HG03103 (cell line): ENCODE measurements at regions not wholly inside any gene's neighbourhood (a gene's known extent, or its start where the extent isn't known, plus 50 kb on each side); places are given as distances from the start of the nearest gene placed in this dataset.

ENCODE experiments used
- ATAC-seq: cut with Tn5 transposase; IDR thresholded peaks from one replicate; pipeline ENCODE4 v1.9.1; 2021; ENCODE audit warnings: low read depth; ENCODE audit not compliant: unreplicated experiment

DNA sequence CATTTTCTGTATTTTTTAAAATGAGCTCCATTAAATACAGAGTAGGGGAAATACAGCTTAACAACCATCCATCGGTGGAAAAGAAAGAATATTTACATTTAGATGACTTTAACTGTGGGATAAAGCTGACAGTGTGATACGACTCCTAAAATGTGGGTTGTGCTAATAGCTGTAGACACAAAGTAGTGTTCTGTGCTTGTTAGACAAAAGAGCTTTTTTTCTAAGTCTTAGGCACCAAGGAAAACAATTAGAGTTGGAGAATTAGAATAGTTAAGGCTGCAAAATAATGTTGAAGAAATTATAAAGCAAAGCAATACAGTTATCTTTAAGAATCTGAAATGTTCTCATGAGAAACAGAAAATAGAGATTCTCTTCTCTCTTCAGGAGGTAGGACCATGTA lies 307.7 kb upstream of the KIRREL3 start:
- ATAC-seq = no peak

DNA sequence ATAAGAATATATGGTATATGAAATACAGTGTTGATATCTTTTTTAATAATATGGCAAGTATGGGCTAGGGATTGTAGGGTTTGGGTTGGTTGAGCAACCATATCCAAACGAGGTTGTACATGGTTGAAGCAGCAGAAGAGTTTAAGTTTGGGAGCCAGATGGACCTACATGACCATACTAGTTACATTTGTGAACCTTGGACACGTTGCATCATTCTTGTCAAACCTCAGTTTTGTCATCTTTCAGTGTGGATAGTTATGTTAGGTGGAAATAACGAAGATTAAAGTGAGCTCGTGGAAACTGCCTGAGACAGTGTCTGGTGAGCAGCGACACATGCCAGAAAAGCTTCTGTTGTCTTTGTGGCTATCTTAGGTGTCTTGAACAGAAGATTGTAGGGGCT lies 307.1 kb upstream of the KIRREL3 start:
- ATAC-seq = no peak

DNA sequence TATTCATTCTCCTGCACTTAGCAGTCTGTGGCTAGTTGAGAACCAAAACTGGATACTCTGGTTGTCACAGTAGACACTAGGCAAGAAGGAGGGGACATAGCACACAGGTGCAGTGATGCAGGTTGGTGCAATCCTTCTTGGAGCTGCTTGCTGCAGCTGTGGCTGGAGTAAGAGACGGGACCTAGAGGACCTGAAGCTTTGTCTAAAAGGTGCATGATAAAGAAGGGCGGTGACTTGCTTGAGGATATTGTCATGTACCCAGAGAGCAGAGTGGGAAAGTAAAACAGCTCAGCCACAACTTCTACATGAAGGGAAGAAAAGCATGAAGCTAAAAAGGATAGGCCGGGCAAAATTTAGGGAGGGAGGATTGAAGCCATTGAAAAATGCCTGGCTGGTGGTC lies 304.1 kb upstream of the KIRREL3 start:
- no peak for ATAC-seq

DNA sequence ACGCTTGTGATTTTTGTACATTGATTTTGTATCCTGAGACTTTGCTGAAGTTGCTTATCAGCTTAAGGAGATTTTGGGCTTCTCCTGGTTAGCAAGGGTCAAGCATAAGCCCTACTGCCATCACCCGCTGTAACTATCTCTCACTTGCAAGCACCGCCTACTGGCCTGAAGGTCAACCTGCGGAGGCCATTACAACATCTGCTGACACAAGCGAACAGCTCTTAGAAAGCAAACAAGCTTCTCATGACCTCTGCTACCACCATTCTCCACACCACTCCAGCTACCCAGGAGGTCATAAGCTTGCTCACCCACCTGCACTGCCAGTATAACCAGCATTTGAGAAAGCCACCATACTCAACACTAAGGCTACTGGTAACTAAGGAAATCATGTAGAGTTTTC lies 288.4 kb upstream of the KIRREL3 start:
- ATAC-seq = no peak

DNA sequence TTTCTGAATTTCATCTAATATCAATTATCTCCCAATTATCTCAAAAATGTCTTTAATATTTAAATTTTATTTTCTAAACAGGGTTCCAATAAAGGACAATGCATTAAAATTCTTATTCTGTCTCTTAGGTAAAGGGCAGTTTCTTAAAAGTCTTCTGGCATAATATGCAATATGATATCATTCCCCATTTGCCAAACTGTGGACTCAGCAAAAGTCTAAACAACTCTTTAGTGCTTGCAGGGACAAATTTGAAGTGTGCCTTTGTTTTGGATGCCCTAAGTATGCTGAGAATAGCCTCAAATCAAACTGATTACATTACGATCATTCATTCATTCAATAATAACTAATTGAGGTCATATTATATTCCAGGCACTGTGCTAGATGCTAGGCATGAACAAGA lies 281.0 kb upstream of the KIRREL3 start:
- ATAC-seq = no peak

DNA sequence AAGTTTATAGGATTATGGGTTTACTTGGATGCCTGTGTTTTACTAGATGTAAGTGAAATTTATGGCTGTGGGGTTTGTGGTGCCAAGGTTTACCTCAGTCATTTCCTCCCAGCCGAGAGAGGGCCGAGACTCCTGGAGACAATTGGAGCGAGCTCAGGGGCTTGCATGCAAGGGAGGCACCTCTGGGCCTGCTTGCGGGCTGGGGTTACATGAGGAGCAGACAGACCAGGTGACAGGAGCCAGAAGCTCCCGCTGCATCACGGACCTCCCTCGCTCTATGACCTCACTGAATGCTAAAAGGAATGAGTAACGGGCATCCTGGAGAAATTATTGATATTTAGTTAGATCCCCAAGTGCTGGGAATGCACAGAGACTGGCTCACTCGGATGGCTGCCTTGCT lies 275.2 kb upstream of the KIRREL3 start:
- no peak for ATAC-seq

DNA sequence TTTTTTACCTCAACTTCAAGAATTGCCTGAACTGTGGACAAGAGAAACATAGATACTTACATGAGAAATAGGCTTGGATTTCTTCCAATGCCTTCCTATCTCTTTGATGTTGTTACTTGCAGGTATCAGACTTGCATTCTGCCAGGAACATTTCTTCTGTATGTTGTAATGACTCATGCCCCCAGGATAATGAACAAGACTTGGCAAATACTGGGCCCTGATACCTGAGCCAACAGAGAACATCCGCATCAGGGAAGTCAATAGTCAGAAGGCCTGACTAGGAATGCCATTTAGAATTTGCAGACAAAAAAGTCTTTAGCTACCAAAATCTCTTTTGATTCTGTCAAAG lies 273.7 kb upstream of the KIRREL3 start:
- ATAC-seq = no peak

DNA sequence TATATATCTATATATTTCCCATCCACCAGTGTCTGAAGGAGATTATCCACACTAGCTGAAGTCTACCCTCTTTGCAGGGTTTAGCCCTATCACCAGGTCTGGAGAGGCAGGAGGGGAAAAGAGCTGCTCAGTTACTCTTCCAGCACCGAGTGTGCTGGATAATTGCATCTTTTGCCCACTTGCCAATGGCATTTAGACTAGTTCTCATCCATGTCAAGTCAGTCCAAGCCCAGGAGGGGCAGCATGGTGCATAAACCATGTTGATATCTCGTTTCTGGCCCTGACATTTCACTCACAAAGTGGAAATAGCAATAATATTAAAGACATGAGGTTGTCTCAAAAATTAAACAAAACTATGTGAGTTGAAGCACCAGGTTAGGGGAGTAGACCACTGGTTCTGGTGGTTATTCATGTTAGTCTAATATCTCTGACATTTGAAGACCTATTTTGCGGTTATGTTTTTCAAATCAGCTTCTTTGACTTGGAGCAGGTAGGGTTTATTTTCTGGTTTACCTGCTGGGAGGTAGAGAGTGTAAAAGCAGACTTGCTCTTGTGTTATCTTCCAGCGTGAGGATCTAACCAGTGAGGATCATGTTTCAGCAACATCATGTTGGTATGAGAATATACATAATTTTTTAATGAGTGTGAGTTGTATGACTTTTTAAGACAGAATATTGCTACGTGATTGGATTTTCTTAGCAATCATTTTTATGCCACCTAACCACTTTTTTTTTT lies 273.2 kb upstream of the KIRREL3 start:
- no peak for ATAC-seq

DNA sequence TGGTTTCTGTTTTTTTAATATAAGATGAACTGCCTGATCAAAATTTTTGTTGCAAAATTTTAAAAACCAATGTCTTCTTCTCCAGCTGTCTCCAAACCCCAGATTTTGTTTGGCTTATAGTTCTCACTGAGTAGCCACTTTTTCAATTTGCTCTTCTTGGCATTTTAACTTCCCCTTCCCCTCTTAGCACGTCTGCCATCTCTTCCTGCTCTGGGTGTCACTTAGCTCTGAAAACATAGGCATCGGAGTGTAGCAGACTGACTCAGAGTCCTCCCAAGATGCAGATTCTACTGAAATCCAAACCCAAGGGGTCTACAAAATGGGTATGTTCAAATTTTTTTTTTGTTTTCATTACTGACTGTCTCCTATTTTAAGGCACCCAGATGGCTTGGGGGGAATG lies 270.3 kb upstream of the KIRREL3 start:
- ATAC-seq = no peak

DNA sequence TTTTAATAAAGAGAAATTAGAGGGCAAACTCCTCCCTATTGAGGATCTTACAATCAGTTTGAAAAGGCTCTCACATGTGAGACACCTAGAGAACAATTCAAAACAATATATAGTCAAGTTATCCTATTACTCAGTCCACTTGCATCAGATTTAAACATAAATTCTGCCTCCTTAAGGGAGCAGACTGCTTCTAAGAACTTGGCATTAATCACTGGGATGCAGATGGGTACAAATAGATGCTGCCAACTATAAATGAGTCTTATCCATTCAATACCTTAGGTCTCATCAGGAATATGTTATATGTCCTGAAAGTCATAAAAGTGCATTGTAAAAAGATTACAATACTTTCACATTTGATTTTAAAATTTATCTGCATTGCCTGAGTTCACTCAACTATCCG lies 269.3 kb upstream of the KIRREL3 start:
- no peak for ATAC-seq

DNA sequence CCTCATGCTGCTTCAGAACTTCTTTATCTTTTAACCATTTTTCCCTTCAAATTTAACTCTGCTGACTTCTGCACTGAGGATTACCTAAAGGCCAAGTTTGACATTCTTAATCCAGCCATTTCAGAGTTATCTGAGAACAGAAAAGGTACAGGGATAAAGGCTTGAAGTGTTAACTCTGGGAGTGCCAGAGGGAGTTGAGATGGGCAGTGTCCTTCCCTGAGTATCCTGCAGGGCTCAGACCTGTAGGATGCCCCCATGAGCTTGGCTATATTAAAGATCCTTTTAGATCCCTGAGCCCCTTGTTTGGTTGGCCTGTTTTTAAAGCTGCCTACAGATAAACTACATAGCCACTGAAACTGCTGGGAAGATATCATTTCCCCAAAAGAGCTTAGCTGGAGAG lies 268.4 kb upstream of the KIRREL3 start:
- ATAC-seq = no peak

DNA sequence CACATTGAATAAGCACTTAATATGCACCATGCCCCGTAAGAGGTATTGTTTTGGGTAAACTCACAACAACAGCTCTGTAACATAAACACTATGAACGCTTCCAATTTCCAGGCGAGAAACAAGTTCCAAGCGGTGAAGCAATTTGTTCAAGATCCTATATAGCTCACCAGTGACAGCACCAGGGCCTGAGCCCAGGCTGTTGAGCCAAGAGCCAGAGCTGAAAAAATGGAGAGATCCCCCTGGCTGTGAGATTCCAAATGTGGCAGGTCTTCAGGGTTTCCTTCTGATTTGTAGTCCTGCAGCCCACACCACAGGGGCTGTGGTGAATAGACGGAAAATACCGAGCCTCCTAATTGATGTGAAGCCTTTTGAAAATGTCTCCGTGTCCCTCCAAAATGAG lies 268.0 kb upstream of the KIRREL3 start:
- no peak for ATAC-seq

DNA sequence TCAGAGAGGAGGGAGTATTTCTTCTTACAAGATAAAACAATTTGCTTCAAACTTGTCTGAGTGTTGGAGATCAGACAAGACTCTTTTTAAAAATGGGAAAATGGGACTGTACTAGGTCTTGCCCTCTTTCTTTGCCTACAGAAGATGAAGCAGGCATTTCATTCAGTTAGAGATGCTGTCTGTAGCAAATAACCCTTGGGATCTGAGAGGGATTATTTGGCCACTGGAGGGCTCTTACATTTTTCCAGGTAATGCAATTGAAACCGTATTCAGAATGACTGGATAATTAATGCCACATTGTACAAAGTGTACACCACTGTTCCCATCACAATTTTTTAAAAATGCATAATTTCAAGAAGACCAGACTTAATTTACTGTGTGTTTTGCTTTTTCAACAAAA lies 258.5 kb upstream of the KIRREL3 start:
- no peak for ATAC-seq

DNA sequence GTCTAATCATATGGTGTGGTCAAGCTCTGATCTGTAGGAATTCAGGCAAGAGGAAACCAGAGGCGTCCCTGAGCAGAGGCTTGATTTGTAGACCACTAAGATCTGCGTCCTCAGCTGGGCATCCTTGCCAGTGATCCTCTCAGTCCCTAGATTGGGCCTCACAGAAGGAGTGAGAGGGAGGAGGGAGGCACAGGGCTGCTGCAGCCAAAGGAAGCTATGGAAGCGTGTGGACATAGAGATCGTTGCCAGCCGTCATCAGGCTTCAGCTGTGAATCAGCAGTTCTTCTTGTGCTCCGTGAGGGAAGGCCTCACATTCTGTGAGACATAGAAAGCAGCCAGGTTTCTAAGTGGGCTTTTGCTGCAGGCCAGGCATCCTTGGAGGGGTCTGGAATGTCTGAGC lies 254.6 kb upstream of the KIRREL3 start:
- ATAC-seq = no peak

DNA sequence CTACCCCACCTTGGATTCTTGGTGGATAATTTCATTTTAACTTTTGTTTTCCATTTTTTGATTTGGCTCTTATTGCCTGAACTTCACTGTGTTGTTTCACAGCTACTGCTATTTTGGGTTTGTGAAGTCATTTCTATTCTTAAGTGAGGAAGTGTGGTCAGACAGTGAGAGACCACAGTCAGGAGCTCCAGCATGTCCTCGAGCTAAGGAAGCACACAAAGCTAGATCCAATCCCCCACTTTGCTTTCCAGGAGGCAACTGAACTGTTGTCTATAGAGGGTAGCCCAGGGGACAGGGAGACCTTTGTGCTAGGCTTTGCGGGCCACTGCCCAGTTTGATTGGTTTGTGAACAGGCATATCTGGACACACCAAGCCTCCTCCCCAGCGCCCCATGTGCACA lies 251.8 kb upstream of the KIRREL3 start:
- ATAC-seq = peak; percentile 57

DNA sequence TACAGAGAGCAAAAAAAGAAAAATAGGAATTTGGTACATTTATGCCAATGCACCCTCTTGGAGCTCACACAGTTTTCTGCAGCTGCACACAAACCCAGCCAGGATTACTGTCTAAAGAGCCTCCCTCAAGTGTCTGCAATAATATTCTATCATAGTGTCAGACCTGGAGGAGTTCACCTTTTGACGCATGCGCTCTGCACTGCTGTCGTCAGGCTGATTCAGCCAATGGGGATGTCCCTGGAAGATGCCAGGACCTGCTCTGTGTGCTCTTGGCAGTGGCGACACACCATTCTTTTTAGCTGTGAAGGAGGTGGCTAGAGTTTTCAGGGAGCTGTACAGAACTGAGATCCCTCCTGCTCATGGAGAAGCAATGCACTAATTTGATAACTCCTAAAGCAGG lies 249.0 kb upstream of the KIRREL3 start:
- no peak for ATAC-seq

DNA sequence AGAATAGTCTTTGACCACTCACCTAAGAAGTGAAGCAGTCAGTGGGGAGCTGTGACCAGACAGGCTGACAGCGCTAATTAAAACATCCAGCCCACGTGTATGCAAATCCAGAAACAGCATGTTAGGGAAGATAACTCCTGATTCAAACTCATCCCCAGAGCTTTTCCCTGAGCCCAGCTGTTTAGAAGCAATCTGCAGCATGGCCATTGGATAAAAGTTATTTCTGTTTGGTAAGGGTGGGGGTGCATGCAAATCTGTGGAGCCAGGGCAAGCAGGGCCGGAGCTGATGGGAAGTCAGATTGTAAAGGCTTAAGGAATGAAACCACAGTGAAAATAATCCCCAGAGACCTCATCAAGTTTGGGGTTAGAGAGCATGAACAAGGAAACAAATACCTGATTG lies 247.9 kb upstream of the KIRREL3 start:
- no peak for ATAC-seq

DNA sequence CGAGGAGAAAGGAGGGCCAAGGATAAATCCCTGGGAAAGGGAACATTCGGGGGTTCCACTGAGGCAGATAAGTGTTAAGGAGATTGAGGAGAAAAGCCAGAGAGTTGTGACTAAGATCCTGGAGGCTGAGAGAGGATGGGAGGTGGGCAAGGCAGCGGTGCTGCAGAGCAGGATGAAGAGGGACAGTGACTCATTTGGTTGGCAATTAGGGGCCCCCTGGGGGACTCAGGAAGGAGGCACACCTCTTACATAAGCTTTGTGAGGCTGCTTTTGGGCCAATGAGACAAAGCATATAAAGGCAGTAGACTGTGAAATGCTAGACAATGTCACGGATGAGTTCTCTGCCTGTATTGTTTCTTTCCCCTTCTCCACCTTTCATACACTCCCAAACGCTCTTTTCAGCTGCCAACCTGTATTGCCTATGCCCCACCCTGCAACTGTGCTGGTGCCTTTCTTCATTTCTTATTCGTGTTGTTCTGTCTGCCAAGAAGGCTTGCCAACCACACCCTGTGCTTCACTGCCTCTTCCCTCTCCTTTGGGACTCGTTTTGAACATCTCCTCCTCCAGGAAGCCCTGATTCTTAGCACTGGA lies 246.8 kb upstream of the KIRREL3 start:
- no peak for ATAC-seq

DNA sequence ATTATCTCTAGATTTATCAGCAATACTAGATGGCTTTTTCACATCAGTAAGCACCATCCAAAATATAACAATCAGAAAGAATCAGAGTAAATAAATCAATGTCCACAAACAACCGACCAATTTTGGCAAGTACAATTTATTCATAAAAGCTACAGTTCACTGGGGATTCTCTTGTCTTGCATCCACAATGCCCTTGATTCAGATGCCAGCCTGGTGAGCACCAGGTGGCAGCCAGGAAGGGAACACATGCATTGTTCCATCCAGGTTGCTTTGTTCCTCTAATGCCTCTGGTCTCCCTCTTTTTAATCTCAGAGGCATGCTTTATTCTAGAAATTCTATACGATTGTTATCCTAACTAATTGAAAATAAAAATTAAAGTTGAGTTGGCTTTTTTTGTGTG lies 242.1 kb upstream of the KIRREL3 start:
- ATAC-seq = no peak

DNA sequence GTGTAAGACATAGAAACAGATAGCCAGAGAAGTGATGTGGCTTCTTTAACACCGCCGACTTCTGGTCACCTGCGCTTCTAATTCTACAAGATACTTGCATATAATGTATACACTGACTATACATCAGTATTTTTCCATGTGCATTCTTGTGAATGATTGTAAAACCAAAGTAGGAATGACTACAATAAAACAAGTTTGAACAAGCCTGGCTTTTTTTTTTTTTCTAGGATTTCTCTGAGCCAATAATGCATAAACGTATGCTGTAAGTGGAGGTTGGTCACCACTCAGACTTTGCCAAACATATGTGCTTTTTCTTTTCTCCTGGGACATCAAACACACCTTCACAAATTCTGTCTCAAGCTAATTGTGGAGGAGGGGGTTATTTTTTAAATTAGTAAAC lies 237.8 kb upstream of the KIRREL3 start:
- no peak for ATAC-seq

DNA sequence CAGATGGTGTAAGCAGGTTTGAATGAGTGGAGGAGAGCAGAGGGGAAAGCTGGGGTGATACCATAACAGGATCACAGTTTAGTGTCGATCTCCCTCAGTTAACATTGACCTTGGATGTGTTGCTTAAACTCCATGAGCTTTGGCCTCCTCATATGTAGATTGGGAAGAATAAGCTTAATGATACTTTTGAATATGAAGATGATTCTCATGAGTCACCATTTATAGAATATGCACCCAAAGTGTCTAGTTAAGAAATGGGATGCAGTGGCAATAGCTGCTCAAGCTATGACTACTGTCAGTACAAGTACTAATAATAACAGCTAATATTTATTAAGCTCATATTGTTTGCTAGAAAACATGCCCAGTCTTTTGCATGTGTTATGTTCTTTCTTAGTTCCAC lies 236.2 kb upstream of the KIRREL3 start:
- ATAC-seq = no peak

DNA sequence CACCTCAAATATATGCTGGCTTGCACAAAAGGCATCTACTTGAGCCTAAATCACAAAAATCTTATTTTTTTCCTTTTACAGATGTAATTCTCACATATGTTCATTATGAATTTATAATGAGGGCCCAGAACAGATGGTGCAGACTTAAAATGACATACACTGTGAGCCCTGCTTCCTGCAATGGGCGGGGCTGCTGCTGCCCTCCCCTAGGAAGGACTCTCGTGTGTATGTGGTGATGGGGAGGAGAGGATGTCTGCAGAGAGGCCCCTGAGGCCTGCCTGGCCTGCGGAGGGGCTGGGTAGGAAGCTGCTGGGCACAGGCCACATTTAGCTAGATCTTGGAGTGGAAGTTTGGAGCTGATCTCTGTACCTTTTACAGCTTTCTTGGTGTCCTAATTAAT lies 233.4 kb upstream of the KIRREL3 start:
- ATAC-seq = no peak

DNA sequence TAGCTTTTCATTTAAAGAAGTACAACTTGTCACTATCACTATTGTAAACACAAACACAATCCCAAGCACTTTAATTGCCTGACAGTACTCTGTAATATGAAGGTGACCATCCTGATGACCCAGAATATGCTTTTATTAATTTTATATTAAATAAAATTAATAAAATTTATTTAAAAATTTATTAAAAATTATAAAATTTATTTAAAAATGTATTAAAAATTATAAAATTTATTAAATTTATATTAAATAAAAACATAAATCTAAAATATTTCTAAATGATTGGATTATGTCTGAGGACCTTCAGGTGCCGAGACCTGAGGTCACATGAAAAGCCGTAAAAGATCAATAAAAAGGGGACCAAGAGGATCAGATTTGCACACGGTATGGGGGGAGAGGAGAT lies 229.8 kb upstream of the KIRREL3 start:
- no peak for ATAC-seq
